ENCODE measurements at regions not wholly inside any gene's neighbourhood (a gene's known extent, or its start where the extent isn't known, plus 50 kb on each side); places are given as distances from the start of the nearest gene placed in this dataset.
"Not testable (repeated sequence)": the region's sequence is repeated elsewhere in the genome, so short reads cannot be mapped to it uniquely, and the experiment has no call there.

- DNase-seq (ENCODE audit: low read depth in 2 of 3, low spot score in 2 of 3), result no peak
Observed at GRCh38 chr2:133871545-133872209, 303.4 kb upstream of the NCKAP5 start.

GRCh38 chr2:133878326-133878725, 310.1 kb upstream of the NCKAP5 start:
- DNase-seq (ENCODE audit: low read depth in 2 of 3, low spot score in 2 of 3), result no peak

- DNase-seq (ENCODE audit: low read depth in 2 of 3, low spot score in 2 of 3), result no peak
Observed at GRCh38 chr2:133879703-133880102, 311.4 kb upstream of the NCKAP5 start.

GRCh38 chr2:133882159-133882558, 313.9 kb upstream of the NCKAP5 start:
- DNase-seq (ENCODE audit: low read depth in 2 of 3, low spot score in 2 of 3), result not testable (repeated sequence)

GRCh38 chr2:133884739-133885381, 316.6 kb upstream of the NCKAP5 start:
- no peak for DNase-seq (ENCODE audit: low read depth in 2 of 3, low spot score in 2 of 3)

GRCh38 chr2:133885847-133886246, 317.6 kb upstream of the NCKAP5 start:
- DNase-seq (ENCODE audit: low read depth in 2 of 3, low spot score in 2 of 3), result no peak

GRCh38 chr2:133886735-133887675, 318.7 kb upstream of the NCKAP5 start:
- DNase-seq (ENCODE audit: low read depth in 2 of 3, low spot score in 2 of 3), result peak in 1 of 3 experiments; percentile 3

- DNase-seq (ENCODE audit: low read depth in 2 of 3, low spot score in 2 of 3), result no peak
Observed at GRCh38 chr2:133887676-133888040, 319.4 kb upstream of the NCKAP5 start.

- no peak for DNase-seq (ENCODE audit: low read depth in 2 of 3, low spot score in 2 of 3)
Observed at GRCh38 chr2:133888107-133888506, 319.8 kb upstream of the NCKAP5 start.

- no peak for DNase-seq (ENCODE audit: low read depth in 2 of 3, low spot score in 2 of 3)
Observed at GRCh38 chr2:133888621-133889219, 320.5 kb upstream of the NCKAP5 start.

- DNase-seq (ENCODE audit: low read depth in 2 of 3, low spot score in 2 of 3), result no peak
Observed at GRCh38 chr2:133892352-133892913, 324.2 kb upstream of the NCKAP5 start.

GRCh38 chr2:133894429-133894828, 326.2 kb upstream of the NCKAP5 start:
- no peak for DNase-seq (ENCODE audit: low read depth in 2 of 3, low spot score in 2 of 3)

- not testable (repeated sequence) for DNase-seq (ENCODE audit: low read depth in 2 of 3, low spot score in 2 of 3)
Observed at GRCh38 chr2:133897838-133898237, 329.6 kb upstream of the NCKAP5 start.

GRCh38 chr2:133900909-133901308, 332.6 kb upstream of the NCKAP5 start:
- no peak for DNase-seq (ENCODE audit: low read depth in 2 of 3, low spot score in 2 of 3)

GRCh38 chr2:133906396-133906795, 338.1 kb upstream of the NCKAP5 start:
- no peak for DNase-seq (ENCODE audit: low read depth in 2 of 3, low spot score in 2 of 3)

- DNase-seq (ENCODE audit: low read depth in 2 of 3, low spot score in 2 of 3), result no peak
Observed at GRCh38 chr2:133906926-133907325, 338.7 kb upstream of the NCKAP5 start.

GRCh38 chr2:133908171-133908570, 339.9 kb upstream of the NCKAP5 start:
- no peak for DNase-seq (ENCODE audit: low read depth in 2 of 3, low spot score in 2 of 3)

- DNase-seq (ENCODE audit: low read depth in 2 of 3, low spot score in 2 of 3), result no peak
Observed at GRCh38 chr2:133918141-133918540, 335.7 kb upstream of the MGAT5 start.

GRCh38 chr2:133919285-133919684, 334.6 kb upstream of the MGAT5 start:
- DNase-seq (ENCODE audit: low read depth in 2 of 3, low spot score in 2 of 3), result no peak

GRCh38 chr2:133927894-133928293, 326.0 kb upstream of the MGAT5 start:
- DNase-seq (ENCODE audit: low read depth in 2 of 3, low spot score in 2 of 3), result no peak

GRCh38 chr2:133936096-133936495, 317.8 kb upstream of the MGAT5 start:
- no peak for DNase-seq (ENCODE audit: low read depth in 2 of 3, low spot score in 2 of 3)
